GM12872 (cell line): ENCODE measurements at regions not wholly inside any gene's neighbourhood (a gene's known extent, or its start where the extent isn't known, plus 50 kb on each side); places are given as distances from the start of the nearest gene placed in this dataset.

Experiments
- TF ChIP-seq, protein P1 (sequence below): IDR thresholded peaks from 3 replicates; pipeline ENCODE4 v1.5.1; 2011; ENCODE audit warnings: low read depth, mild to moderate bottlenecking, low read length, moderate library complexity; ENCODE audit not compliant: insufficient read depth

DNA sequence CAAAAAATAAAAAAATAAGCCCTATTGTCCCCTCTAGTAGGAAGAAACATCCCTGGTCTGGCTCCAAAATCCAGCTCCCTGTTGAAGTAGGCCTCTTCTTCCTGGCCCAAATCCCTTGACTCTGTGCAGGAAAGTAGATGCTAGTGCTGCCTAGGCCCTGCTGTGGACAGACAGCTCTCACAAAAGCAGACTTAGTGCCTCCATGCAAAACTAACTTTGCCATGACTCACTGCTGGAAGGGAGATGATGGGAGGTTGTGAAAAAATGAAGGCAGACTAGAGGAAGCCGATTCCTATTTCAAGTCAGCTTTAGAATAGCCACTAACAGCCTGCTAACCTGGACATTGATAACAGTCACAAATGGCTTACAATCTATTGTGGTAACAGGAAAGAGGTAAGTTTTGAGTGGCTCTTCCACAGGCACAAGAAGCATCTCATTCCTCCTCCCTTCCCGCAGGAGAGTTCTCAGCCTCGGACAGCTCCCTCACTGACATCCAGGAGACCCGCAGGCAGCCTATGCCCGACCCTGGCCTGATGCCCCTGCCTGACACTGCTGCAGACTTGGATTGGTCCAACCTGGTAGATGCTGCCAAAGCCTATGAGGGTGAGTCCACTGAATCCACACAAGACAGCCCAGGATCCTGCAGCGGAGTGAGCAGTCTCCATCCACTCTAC is 198.9 kb upstream of the RGS6 start:
- TF ChIP-seq, protein P1, sequence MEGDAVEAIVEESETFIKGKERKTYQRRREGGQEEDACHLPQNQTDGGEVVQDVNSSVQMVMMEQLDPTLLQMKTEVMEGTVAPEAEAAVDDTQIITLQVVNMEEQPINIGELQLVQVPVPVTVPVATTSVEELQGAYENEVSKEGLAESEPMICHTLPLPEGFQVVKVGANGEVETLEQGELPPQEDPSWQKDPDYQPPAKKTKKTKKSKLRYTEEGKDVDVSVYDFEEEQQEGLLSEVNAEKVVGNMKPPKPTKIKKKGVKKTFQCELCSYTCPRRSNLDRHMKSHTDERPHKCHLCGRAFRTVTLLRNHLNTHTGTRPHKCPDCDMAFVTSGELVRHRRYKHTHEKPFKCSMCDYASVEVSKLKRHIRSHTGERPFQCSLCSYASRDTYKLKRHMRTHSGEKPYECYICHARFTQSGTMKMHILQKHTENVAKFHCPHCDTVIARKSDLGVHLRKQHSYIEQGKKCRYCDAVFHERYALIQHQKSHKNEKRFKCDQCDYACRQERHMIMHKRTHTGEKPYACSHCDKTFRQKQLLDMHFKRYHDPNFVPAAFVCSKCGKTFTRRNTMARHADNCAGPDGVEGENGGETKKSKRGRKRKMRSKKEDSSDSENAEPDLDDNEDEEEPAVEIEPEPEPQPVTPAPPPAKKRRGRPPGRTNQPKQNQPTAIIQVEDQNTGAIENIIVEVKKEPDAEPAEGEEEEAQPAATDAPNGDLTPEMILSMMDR = no peak

DNA sequence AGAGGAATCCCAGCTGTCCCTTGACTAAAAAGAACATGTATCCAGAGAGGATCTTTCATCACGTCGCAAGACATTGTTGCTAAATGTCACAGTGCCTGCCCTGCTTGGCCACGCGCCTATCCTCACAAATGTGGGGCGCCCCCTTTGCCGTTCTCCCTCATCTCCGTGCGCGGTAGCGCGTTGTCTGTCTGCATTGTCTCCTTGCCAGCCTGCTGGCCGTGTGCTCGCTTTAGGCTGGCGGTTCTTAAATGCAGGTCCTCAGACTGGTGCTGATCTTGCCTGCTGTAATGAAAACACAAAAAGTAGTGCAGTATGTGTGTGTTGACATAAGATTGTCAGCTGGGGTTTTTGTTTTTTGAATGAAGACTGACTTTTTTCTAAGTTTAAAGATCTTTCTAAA is 198.2 kb upstream of the RGS6 start:
- TF ChIP-seq, protein P1 = no peak

DNA sequence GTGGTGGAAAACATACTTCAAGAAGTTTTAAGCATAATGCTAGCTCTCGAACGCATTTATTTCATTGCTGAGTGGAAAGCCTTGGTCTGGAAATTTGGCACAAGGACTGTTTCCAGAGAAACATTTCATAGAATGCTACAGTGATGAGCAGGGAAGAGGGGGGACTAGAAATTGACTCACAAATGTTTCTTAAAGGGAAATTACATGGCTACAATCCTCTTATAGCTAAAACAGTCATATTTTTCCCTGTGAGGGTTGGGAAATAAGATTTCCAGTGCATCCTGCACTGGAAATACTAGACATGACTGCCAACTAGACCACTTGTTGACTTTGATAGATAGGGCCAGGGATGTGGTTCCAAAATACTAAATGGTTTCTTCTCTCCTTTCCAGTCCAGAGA is 197.3 kb upstream of the RGS6 start:
- TF ChIP-seq, protein P1 = no peak

DNA sequence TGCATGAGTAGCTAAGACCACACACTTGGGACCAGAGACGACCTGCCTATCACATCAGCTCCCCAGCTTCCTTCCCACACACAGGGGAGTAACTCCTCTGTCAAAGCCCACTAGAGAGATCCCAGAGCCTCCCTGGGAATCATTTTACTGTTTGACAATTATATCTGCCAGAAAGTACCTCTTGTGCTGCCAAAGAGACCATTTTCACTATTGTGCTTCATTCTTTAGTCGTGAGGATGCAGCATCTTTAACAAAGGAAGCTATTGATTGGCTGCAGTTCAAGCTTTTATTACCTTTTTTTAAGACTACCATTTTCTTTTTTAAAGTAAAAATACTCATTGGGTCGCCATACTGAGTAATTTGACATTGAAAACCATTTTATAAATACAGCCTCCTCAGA is 194.5 kb upstream of the RGS6 start:
- TF ChIP-seq, protein P1 = no peak

DNA sequence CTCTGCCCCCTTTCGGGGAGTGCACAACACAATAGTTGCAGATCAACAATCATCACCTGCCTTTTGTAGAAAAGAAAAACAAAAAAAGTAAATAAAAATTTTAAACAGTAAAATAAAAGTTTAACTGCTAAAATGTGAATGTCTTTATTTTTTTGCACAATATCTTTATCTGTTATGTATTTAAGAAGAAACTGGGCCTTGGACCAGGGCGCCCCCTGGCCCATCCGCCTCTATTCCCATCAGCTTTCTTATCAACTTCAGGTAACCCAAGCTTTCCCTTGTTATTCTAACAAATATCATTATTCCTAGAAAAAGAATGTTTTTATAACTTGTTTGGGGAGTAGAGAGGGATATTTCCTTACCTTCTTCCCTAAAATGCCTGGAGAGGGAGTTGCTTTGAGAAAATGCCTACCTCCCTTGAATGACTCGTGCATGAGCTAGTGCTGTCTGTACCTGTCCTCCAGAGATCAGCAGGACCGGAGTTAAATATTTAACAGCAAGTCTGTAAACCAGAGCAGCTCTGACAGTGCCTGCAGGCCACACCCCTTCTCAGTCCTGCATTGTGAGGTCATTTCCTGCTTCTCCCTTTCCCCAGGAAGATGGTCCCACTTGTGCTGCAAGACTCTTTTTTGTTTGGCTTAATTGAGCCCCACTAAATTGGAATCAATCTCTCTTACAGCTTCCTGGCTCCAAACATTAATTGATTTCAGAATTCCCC is 192.8 kb upstream of the RGS6 start:
- TF ChIP-seq, protein P1 = no peak

DNA sequence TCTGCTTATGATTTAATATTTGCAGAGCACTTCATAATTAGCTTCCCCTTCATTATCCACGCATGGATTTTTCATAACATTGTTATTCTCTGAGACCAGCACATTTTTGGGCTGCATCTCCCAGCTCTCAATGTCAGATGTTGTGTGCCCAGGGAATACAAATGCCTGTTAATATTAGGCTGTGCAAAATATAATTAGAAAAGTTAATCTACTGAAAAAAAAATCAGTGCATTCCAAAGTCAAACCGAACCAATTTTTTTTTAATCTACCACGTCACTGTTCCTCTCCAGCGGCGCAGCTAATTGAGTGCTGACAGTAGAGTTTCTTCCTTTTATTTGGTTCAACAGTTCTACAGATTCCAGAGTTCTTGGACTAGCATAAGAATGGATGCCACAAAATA is 191.0 kb upstream of the RGS6 start:
- TF ChIP-seq, protein P1 = no peak

DNA sequence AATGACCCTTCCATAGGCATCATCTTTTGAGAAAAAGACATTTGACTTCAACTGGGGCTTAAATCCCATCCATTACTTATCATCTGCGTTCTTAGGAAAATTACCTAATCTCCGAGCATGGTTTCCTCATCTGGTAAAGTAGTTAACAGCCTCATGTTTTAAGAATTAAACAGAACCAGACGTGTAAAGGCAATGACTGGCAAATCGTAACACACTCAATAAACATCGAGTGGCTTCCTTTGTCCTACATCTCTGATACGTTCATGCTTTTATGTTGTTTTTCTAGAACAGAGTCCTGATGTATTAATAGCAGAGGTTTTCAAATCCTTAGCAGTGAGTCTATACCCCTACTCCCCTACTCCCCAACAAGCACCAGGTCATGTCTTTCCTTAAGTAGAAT is 189.7 kb upstream of the RGS6 start:
- TF ChIP-seq, protein P1 = no peak
